GM12878 (cell line): ENCODE measurements at regions not wholly inside any gene's neighbourhood (a gene's known extent, or its start where the extent isn't known, plus 50 kb on each side); places are given as distances from the start of the nearest gene placed in this dataset.
A peak's percentile ranks its signal among the peaks of the same experiment; 100 is the strongest.

Source experiments
- BRCA1 ChIP-seq: IDR thresholded peaks from 2 replicates; pipeline ENCODE4 v1.6.1; 2011; ENCODE audit warnings: low read depth, low read length, improper control_type of control experiment
- CUX1 ChIP-seq: IDR thresholded peaks from 2 replicates; pipeline ENCODE4 v1.6.1; 2012; ENCODE audit warnings: improper control_type of control experiment, low read depth, low read length; ENCODE audit not compliant: insufficient replicate concordance
- E2F4 ChIP-seq: IDR thresholded peaks from 2 replicates; pipeline ENCODE4 v1.6.1; 2012; ENCODE audit warnings: low read depth, low read length, improper control_type of control experiment
- E2F8 ChIP-seq: fragments of 450-650 bp; IDR thresholded peaks from 2 replicates; pipeline ENCODE4 v1.6.1; 2018; ENCODE audit warnings: mild to moderate bottlenecking, low read depth, moderate library complexity; ENCODE audit not compliant: partially characterized antibody
- ESRRA ChIP-seq: IDR thresholded peaks from 2 replicates; pipeline ENCODE4 v1.6.1; 2012; ENCODE audit warnings: mild to moderate bottlenecking, low read length, improper control_type of control experiment
- FOXK2 ChIP-seq: fragments of 450-650 bp; IDR thresholded peaks from 2 replicates; pipeline ENCODE4 v1.6.1; 2017; ENCODE audit warnings: mild to moderate bottlenecking, moderate library complexity
- NFYA ChIP-seq: IDR thresholded peaks from 2 replicates; pipeline ENCODE4 v1.6.1; 2011; ENCODE audit warnings: low read depth, mild to moderate bottlenecking, low read length, improper control_type of control experiment, borderline replicate concordance
- POU2F2 ChIP-seq: IDR thresholded peaks from 3 replicates; pipeline ENCODE4 v1.6.1; 2011; ENCODE audit warnings: low read depth, mild to moderate bottlenecking, low read length, borderline replicate concordance
- RAD51 ChIP-seq: fragments of 450-650 bp; IDR thresholded peaks from 2 replicates; pipeline ENCODE4 v1.6.1; 2016; ENCODE audit warnings: moderate library complexity, mild to moderate bottlenecking, inconsistent platforms
- RUNX3 ChIP-seq: IDR thresholded peaks from 2 replicates; pipeline ENCODE4 v1.6.1; 2012; ENCODE audit warnings: low read length, inconsistent platforms
- STAT1 ChIP-seq: fragments of 450-650 bp; conservative IDR thresholded peaks from 2 replicates; pipeline ENCODE4 v1.6.1; 2014; ENCODE audit warnings: antibody characterized with exemption, mild to moderate bottlenecking
- SUPT20H ChIP-seq: IDR thresholded peaks from 2 replicates; pipeline ENCODE4 v1.6.1; 2011; ENCODE audit warnings: low read depth, mild to moderate bottlenecking, low read length, moderate library complexity, borderline replicate concordance; ENCODE audit not compliant: control insufficient read depth
- USF1 ChIP-seq: IDR thresholded peaks from 2 replicates; pipeline ENCODE4 v1.6.1; 2011; ENCODE audit warnings: borderline replicate concordance, low read depth, mild to moderate bottlenecking, moderate library complexity, mixed read lengths, low read length; ENCODE audit not compliant: insufficient read depth; ENCODE audit errors: extremely low read length
- ZBTB33 ChIP-seq: fragments of 450-650 bp; IDR thresholded peaks from 2 replicates; pipeline ENCODE4 v1.6.1; 2017; ENCODE audit warnings: mild to moderate bottlenecking
- ZNF384 ChIP-seq: IDR thresholded peaks from 2 replicates; pipeline ENCODE4 v1.6.1; 2012; ENCODE audit warnings: low read depth, mild to moderate bottlenecking, low read length, improper control_type of control experiment, borderline replicate concordance
- ZZZ3 ChIP-seq: IDR thresholded peaks from 2 replicates; pipeline ENCODE4 v1.6.1; 2011; ENCODE audit warnings: low read depth; ENCODE audit not compliant: control insufficient read depth, insufficient read length

GRCh38 chr14:73771848-73772638 is 57.9 kb upstream of the PNMA1 start (continued):
- TF ChIP-seq E2F4: no peak
- no peak for TF ChIP-seq FOXK2
- peak; percentile 88 for TF ChIP-seq USF1
- TF ChIP-seq NFYA: no peak
- 0 out of 2 replicates have a peak, but pooled peaks have one; percentile 58 for TF ChIP-seq STAT1
- TF ChIP-seq RAD51: peak; percentile 93
- no peak; the same call in 1 of the 3 replicates for TF ChIP-seq POU2F2
- no peak for TF ChIP-seq ZBTB33
- TF ChIP-seq ZNF384: peak; percentile 71; the same call in 1 of the 2 replicates
- no peak for TF ChIP-seq CUX1
- TF ChIP-seq BRCA1: no peak
- TF ChIP-seq E2F8: no peak
- TF ChIP-seq ESRRA: no peak
- TF ChIP-seq RUNX3: peak; percentile 62; the same call in 1 of the 2 replicates
- no peak for TF ChIP-seq SUPT20H
- no peak for TF ChIP-seq ZZZ3
